ENCODE measurements at regions not wholly inside any gene's neighbourhood (a gene's known extent, or its start where the extent isn't known, plus 50 kb on each side); places are given as distances from the start of the nearest gene placed in this dataset.

GRCh38 chr4:180675359-180675650, 1567.9 kb upstream of the TENM3 start:
- H3K27me3 Mint-ChIP-seq (ENCODE audit: low read depth in 3 of 3) = peaks cover 0 to 1% (median 0%) of the 10 kb centered on the region in 3 donors
- DNase-seq = no peak
- no peak overlapping the region for H3K4me3 Mint-ChIP-seq
- H3K4me1 Mint-ChIP-seq = no peaks in the 10 kb centered on the region
- H3K27ac Mint-ChIP-seq = no peak overlapping the region
- peaks cover 0 to 12% (median 1%) of the 10 kb centered on the region in 6 donors for H3K9me3 Mint-ChIP-seq
- no peaks in the 10 kb centered on the region for H3K36me3 Mint-ChIP-seq

GRCh38 chr4:180680305-180680704, 1562.9 kb upstream of the TENM3 start:
- DNase-seq = no peak
- Mint-ChIP-seq H3K27ac (no peak overlapping the region), H3K27me3 (ENCODE audit: low read depth in 3 of 3) (peaks cover 0 to 5% (median 0%) of the 10 kb centered on the region in 3 donors), H3K36me3 (peaks cover 0 to 3% (median 0%) of the 10 kb centered on the region in 3 donors), H3K4me1 (no peaks in the 10 kb centered on the region), H3K9me3 (peaks cover 0 to 19% (median 6%) of the 10 kb centered on the region in 6 donors), H3K4me3 (no peak overlapping the region)

DNA sequence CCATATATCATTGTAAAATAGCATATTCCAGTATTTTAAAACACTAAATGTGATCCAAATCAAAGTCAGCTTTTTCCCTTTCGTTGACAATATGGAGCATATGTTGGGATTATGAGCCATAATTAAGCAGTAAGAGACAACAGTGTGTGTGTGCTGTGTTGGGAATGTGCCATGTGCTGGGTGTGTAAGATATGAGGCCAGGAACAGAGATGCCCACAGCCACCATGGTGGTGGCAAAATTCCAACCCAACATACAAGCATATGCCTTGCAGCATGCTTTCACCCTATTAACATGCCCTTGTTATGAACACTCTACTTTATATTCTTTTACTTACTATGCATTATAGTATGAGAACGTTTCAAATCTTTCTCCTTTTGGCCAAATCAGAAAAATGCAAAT, 1560.4 kb upstream of the TENM3 start:
- H3K4me1 Mint-ChIP-seq = no peaks in the 10 kb centered on the region
- H3K4me3 Mint-ChIP-seq = no peak overlapping the region
- no peak overlapping the region for H3K27ac Mint-ChIP-seq
- H3K36me3 Mint-ChIP-seq = peaks cover 0 to 3% (median 0%) of the 10 kb centered on the region in 3 donors
- H3K27me3 Mint-ChIP-seq (ENCODE audit: low read depth in 3 of 3) = peaks cover 0 to 4% (median 0%) of the 10 kb centered on the region in 3 donors
- DNase-seq = no peak
- peaks cover 3 to 23% (median 7%) of the 10 kb centered on the region in 6 donors for H3K9me3 Mint-ChIP-seq

GRCh38 chr4:180683186-180683585, 1560.0 kb upstream of the TENM3 start:
- Mint-ChIP-seq H3K4me1 (no peaks in the 10 kb centered on the region), H3K9me3 (peaks cover 3 to 27% (median 6%) of the 10 kb centered on the region in 6 donors), H3K27ac (no peak overlapping the region), H3K4me3 (no peak overlapping the region), H3K27me3 (ENCODE audit: low read depth in 3 of 3) (peaks cover 0 to 4% (median 0%) of the 10 kb centered on the region in 3 donors), H3K36me3 (peaks cover 0 to 3% (median 0%) of the 10 kb centered on the region in 3 donors)
- no peak for DNase-seq

DNA sequence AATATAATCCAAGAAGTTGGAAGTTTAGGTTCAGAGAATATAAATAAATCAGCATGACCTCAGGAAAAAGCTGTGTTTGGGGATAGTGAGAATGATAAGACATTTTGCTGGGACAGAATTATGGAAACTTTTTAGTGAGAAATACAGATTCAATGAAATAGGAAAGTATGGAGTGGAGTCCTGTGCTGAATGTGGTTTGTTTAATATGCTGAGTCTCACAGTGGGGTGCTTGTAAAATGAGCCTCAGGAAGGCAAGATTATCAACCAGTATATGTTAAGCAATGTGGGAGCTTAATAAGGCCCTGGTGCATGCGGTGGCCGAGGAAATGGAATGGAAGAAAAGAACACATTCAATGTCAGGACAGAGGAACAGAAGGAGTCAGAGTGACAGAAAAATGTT, 1554.7 kb upstream of the TENM3 start:
- peaks cover 3 to 29% (median 10%) of the 10 kb centered on the region in 6 donors for H3K9me3 Mint-ChIP-seq
- H3K27me3 Mint-ChIP-seq (ENCODE audit: low read depth in 3 of 3) = peaks cover 0 to 4% (median 0%) of the 10 kb centered on the region in 3 donors

GRCh38 chr4:180694875-180695274, 1548.3 kb upstream of the TENM3 start:
- Mint-ChIP-seq H3K9me3 (peaks cover 4 to 28% (median 12%) of the 10 kb centered on the region in 6 donors), H3K27ac (no peak overlapping the region), H3K4me3 (no peak overlapping the region), H3K4me1 (no peaks in the 10 kb centered on the region), H3K36me3 (no peaks in the 10 kb centered on the region), H3K27me3 (ENCODE audit: low read depth in 3 of 3) (no peaks in the 10 kb centered on the region)
- DNase-seq = no peak

More for the DNA sequence above, 1554.7 kb upstream of the TENM3 start:
- H3K27ac Mint-ChIP-seq = no peak overlapping the region
- no peak for DNase-seq
- no peaks in the 10 kb centered on the region for H3K4me1 Mint-ChIP-seq
- peaks cover 0 to 3% (median 0%) of the 10 kb centered on the region in 3 donors for H3K36me3 Mint-ChIP-seq
- no peak overlapping the region for H3K4me3 Mint-ChIP-seq

DNA sequence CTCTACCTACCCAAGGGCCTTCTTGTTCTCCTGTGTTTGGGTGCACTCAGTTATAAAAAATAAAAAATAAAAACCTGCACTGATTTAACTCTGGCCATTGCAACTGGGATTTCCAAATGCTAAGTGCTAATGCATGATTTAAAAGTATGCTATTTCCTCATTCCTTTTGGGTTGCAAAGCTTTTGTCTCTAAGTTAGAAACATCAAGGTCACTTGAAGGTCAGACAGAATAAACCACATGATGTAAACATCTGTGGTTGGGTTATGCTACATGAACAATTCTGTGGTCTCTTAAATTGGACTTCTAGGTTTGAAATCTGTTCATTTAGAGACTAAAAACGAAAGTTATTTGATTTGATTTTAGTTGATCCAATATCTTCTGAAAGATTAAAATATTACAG, 1547.4 kb upstream of the TENM3 start:
- no peaks in the 10 kb centered on the region for H3K27me3 Mint-ChIP-seq (ENCODE audit: low read depth in 3 of 3)
- DNase-seq = no peak
- no peaks in the 10 kb centered on the region for H3K4me1 Mint-ChIP-seq
- H3K4me3 Mint-ChIP-seq = no peak overlapping the region
- H3K9me3 Mint-ChIP-seq = peaks cover 4 to 28% (median 11%) of the 10 kb centered on the region in 6 donors
- H3K36me3 Mint-ChIP-seq = no peaks in the 10 kb centered on the region
- no peak overlapping the region for H3K27ac Mint-ChIP-seq

DNA sequence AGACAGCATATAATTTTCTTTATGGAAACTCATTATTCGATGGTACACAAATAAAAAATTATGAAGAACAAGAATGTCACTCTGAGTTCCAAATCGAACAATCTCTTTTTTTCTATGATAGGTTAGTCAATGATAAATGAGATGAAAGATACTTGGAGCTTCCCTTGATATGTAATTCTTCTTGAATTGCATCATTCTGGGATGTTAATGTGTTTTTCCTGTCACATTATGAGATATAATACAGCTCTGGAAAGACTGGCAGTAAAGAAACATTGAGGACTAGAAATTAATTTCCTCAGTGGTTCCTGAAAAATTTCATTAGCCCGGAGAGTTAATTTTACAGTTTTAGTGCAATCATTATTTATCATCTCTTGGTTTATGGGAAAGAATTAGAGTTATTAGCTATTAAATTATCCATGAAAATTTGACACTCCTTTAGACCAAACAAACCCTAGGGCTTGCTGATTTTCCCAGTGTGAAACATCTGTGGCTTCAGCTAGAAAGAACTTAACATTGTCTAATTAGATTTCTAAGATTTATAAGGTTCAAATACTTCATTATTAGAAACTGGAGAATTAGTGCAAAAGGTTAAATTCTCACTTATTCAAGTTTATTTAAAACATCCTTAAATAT, 1546.6 kb upstream of the TENM3 start:
- H3K27ac Mint-ChIP-seq = no peak overlapping the region
- H3K4me1 Mint-ChIP-seq = no peaks in the 10 kb centered on the region
- no peaks in the 10 kb centered on the region for H3K27me3 Mint-ChIP-seq (ENCODE audit: low read depth in 3 of 3)
- H3K36me3 Mint-ChIP-seq = no peaks in the 10 kb centered on the region
- DNase-seq = no peak
- peaks cover 4 to 28% (median 11%) of the 10 kb centered on the region in 6 donors for H3K9me3 Mint-ChIP-seq
- no peak overlapping the region for H3K4me3 Mint-ChIP-seq

- peaks cover 6 to 26% (median 14%) of the 10 kb centered on the region in 6 donors for H3K9me3 Mint-ChIP-seq
- no peaks in the 10 kb centered on the region for H3K4me1 Mint-ChIP-seq
- no peaks in the 10 kb centered on the region for H3K27me3 Mint-ChIP-seq (ENCODE audit: low read depth in 3 of 3)
- H3K27ac Mint-ChIP-seq = no peak overlapping the region
- H3K36me3 Mint-ChIP-seq = no peaks in the 10 kb centered on the region
- DNase-seq = no peak
- no peak overlapping the region for H3K4me3 Mint-ChIP-seq
Observed at GRCh38 chr4:180698550-180699195, 1544.5 kb upstream of the TENM3 start.

- Mint-ChIP-seq H3K9me3 (peaks cover 6 to 37% (median 16%) of the 10 kb centered on the region in 6 donors), H3K36me3 (no peaks in the 10 kb centered on the region), H3K4me1 (no peaks in the 10 kb centered on the region), H3K4me3 (no peak overlapping the region), H3K27ac (no peak overlapping the region), H3K27me3 (ENCODE audit: low read depth in 3 of 3) (no peaks in the 10 kb centered on the region)
- no peak for DNase-seq
Observed at GRCh38 chr4:180706766-180707165, 1536.4 kb upstream of the TENM3 start.

- H3K9me3 Mint-ChIP-seq = peaks cover 6 to 52% (median 17%) of the 10 kb centered on the region in 6 donors
- no peak overlapping the region for H3K27ac Mint-ChIP-seq
- H3K27me3 Mint-ChIP-seq (ENCODE audit: low read depth in 3 of 3) = no peaks in the 10 kb centered on the region
Observed at GRCh38 chr4:180710628-180711337, 1532.4 kb upstream of the TENM3 start.

GRCh38 chr4:180717451-180718033, 1525.7 kb upstream of the TENM3 start:
- Mint-ChIP-seq H3K36me3 (no peaks in the 10 kb centered on the region), H3K4me1 (no peaks in the 10 kb centered on the region), H3K27ac (no peak overlapping the region), H3K4me3 (no peak overlapping the region), H3K9me3 (peaks cover 2 to 72% (median 18%) of the 10 kb centered on the region in 6 donors), H3K27me3 (ENCODE audit: low read depth in 3 of 3) (peaks cover 0 to 3% (median 1%) of the 10 kb centered on the region in 3 donors)
- DNase-seq = no peak

More at GRCh38 chr4:180710628-180711337, 1532.4 kb upstream of the TENM3 start:
- Mint-ChIP-seq H3K4me3 (no peak overlapping the region), H3K4me1 (no peaks in the 10 kb centered on the region), H3K36me3 (no peaks in the 10 kb centered on the region)
- DNase-seq = no peak

- no peak overlapping the region for H3K27ac Mint-ChIP-seq
- no peak overlapping the region for H3K4me3 Mint-ChIP-seq
- H3K9me3 Mint-ChIP-seq = peaks cover 0 to 52% (median 17%) of the 10 kb centered on the region in 6 donors
- H3K27me3 Mint-ChIP-seq (ENCODE audit: low read depth in 3 of 3) = peaks cover 0 to 3% (median 1%) of the 10 kb centered on the region in 3 donors
- no peaks in the 10 kb centered on the region for H3K36me3 Mint-ChIP-seq
- no peak for DNase-seq
- no peaks in the 10 kb centered on the region for H3K4me1 Mint-ChIP-seq
Observed at GRCh38 chr4:180721356-180721755, 1521.8 kb upstream of the TENM3 start.

DNA sequence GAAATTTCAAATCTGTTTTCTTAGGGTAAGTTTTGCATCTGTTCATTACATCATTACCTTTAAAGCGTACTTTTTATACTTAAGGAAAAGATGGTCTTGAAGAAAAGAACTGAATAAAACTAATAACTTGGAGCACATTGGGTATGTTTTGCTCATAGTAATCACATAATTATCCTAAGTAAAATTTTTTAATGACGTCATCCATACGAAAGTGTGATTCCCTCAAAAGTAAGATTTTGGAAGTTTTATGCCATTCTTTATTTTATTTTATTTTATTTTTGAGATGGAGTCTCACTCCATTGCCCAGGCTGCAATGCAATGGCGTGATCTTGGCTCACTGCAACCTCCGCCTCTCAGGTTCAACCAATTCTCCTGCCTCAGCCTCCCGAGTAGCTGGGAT, 1516.6 kb upstream of the TENM3 start:
- DNase-seq = no peak
- H3K4me3 Mint-ChIP-seq = no peak overlapping the region
- H3K36me3 Mint-ChIP-seq = no peaks in the 10 kb centered on the region
- H3K4me1 Mint-ChIP-seq = no peaks in the 10 kb centered on the region
- H3K27me3 Mint-ChIP-seq (ENCODE audit: low read depth in 3 of 3) = no peaks in the 10 kb centered on the region
- no peak overlapping the region for H3K27ac Mint-ChIP-seq
- H3K9me3 Mint-ChIP-seq = peaks cover 3 to 35% (median 7%) of the 10 kb centered on the region in 6 donors

Data from immature natural killer cell (primary cell).